Stimulated activated naive CD8-positive, alpha-beta T cell treated with anti-CD3 and anti-CD28 coated beads, Interleukin-15, Interleukin-2, amounts not matched to agents 100 U/mL and 50 U/mL, for 24 hours (primary cell): ENCODE measurements at regions not wholly inside any gene's neighbourhood (a gene's known extent, or its start where the extent isn't known, plus 50 kb on each side); places are given as distances from the start of the nearest gene placed in this dataset.

Experiments used
- ATAC-seq: fragments of 150-1000 bp; cut with Tn5 transposase; one replicate; pipeline ENCODE4 v1.10.0; 2021
- DNase-seq: peaks from one replicate; pipeline ENCODE4 v3.0.0; 2021

- DNase-seq, result no peak
- ATAC-seq, result no peak
Measured at GRCh38 chr11:43575913-43576310, 104.6 kb upstream of the HSD17B12 start.

- no peak for DNase-seq
- no peak for ATAC-seq
Measured at GRCh38 chr11:43576320-43576802, 104.2 kb upstream of the HSD17B12 start.

- no peak for ATAC-seq
Measured at GRCh38 chr11:43576803-43577521, 103.6 kb upstream of the HSD17B12 start.

GRCh38 chr11:43577566-43578264, 102.8 kb upstream of the HSD17B12 start:
- DNase-seq, result no peak
- no peak for ATAC-seq

More at GRCh38 chr11:43576803-43577521, 103.6 kb upstream of the HSD17B12 start:
- DNase-seq, result peak; percentile 40

- no peak for ATAC-seq
- peak; percentile 7 for DNase-seq
Measured at GRCh38 chr11:43578346-43579170, 102.0 kb upstream of the HSD17B12 start.

- DNase-seq, result peak; percentile 60
- peak; percentile 50 for ATAC-seq
Measured at GRCh38 chr11:43579171-43579918, 101.2 kb upstream of the HSD17B12 start.

GRCh38 chr11:43579919-43580276, 100.6 kb upstream of the HSD17B12 start:
- ATAC-seq (no peak), DNase-seq (no peak)

- no peak for ATAC-seq
- peak; percentile 6 for DNase-seq
Measured at GRCh38 chr11:43580735-43581369, 99.7 kb upstream of the HSD17B12 start.

- ATAC-seq (no peak), DNase-seq (peak; percentile 6)
Measured at GRCh38 chr11:43581370-43582023, 99.0 kb upstream of the HSD17B12 start.

GRCh38 chr11:43582024-43582862, 98.3 kb upstream of the HSD17B12 start:
- ATAC-seq, result no peak
- no peak for DNase-seq

GRCh38 chr11:43582863-43583462, 97.6 kb upstream of the HSD17B12 start:
- DNase-seq (no peak), ATAC-seq (no peak)

GRCh38 chr11:43583548-43583947, 97.0 kb upstream of the HSD17B12 start:
- DNase-seq (no peak), ATAC-seq (no peak)

- DNase-seq (no peak), ATAC-seq (no peak)
Measured at GRCh38 chr11:43585877-43586608, 94.5 kb upstream of the HSD17B12 start.

- DNase-seq, result no peak
- no peak for ATAC-seq
Measured at GRCh38 chr11:43589601-43590250, 90.8 kb upstream of the HSD17B12 start.

GRCh38 chr11:43601511-43601910, 79.0 kb upstream of the HSD17B12 start:
- ATAC-seq (no peak), DNase-seq (no peak)

GRCh38 chr11:43602670-43603069, 77.9 kb upstream of the HSD17B12 start:
- ATAC-seq, result no peak

GRCh38 chr11:43614214-43614613, 66.3 kb upstream of the HSD17B12 start:
- no peak for DNase-seq
- ATAC-seq, result no peak

More at GRCh38 chr11:43602670-43603069, 77.9 kb upstream of the HSD17B12 start:
- DNase-seq, result no peak

GRCh38 chr11:43619863-43620505, 60.6 kb upstream of the HSD17B12 start:
- DNase-seq, result no peak
- ATAC-seq, result no peak
